IMR-90 (cell line): ENCODE measurements at regions not wholly inside any gene's neighbourhood (a gene's known extent, or its start where the extent isn't known, plus 50 kb on each side); places are given as distances from the start of the nearest gene placed in this dataset.

Experiments used
- ATAC-seq: fragments of 200-7000 bp; cut with Tn5 transposase; 2 replicates; pipeline ENCODE4 v1.9.1; 2020; ENCODE audit warnings: low read depth, mild to moderate bottlenecking, moderate library complexity
- BruUV-seq: library from RNA; stranded (reverse); fragments of 400-500 nt; replicated peaks from 2 replicates; lab custom pipeline; 2021; lab: Mats Ljungman, UMichigan
- CTCF ChIA-PET: fragments of 300-600 bp; formaldehyde crosslinking; extraction: SDS; loops from one replicate; lab custom pipeline; 2021; ENCODE audit warnings: antibody characterized with exemption; lab: Yijun Ruan, JAX
- POLR2A ChIA-PET: fragments of 300-600 bp; sonication (Branson Sonifier 250); formaldehyde crosslinking; loops from one replicate; lab custom pipeline; 2022; ENCODE audit warnings: antibody characterized with exemption; ENCODE audit not compliant: unreplicated experiment; lab: Charles Lee
- DNase-seq: peaks from one replicate; pipeline ENCODE4 v3.0.0; 2013
- H2AFZ ChIP-seq: replicated peaks from 2 replicates; pipeline ENCODE3; 2013; ENCODE audit warnings: low read length, mild to moderate bottlenecking; ENCODE audit not compliant: poor library complexity
- H2AK5ac ChIP-seq: 2 replicates; pipeline ENCODE4 v1.6.1; 2013; ENCODE audit warnings: low read depth, low read length, inconsistent platforms
- H2AK9ac ChIP-seq: replicated peaks from 2 replicates; pipeline ENCODE3; 2013; ENCODE audit warnings: mild to moderate bottlenecking, low read depth, low read length, moderate library complexity; ENCODE audit not compliant: poor library complexity
- H2BK120ac ChIP-seq: 2 replicates; pipeline ENCODE4 v1.6.1; 2013; ENCODE audit warnings: low read depth, low read length, inconsistent platforms
- H2BK15ac ChIP-seq: 3 replicates; pipeline ENCODE4 v1.6.1; 2013; ENCODE audit warnings: low read depth, low read length, inconsistent platforms
- H2BK20ac ChIP-seq: 2 replicates; pipeline ENCODE4 v1.6.1; 2013; ENCODE audit warnings: low read depth, mild to moderate bottlenecking, inconsistent platforms, low read length, moderate library complexity
- H2BK5ac ChIP-seq: 2 replicates; pipeline ENCODE4 v1.6.1; 2013; ENCODE audit warnings: mild to moderate bottlenecking, low read depth, low read length, inconsistent platforms; ENCODE audit not compliant: poor library complexity, severe bottlenecking
- H3K14ac ChIP-seq: replicated peaks from 2 replicates; pipeline ENCODE4 v1.6.1; 2013; ENCODE audit warnings: low read depth, low read length, inconsistent platforms
- H3K18ac ChIP-seq: 2 replicates; pipeline ENCODE4 v1.6.1; 2013; ENCODE audit warnings: low read depth, low read length, control low read depth
- H3K23ac ChIP-seq: 2 replicates; pipeline ENCODE4 v1.6.1; 2013; ENCODE audit warnings: low read depth, low read length, inconsistent platforms
- H3K27ac ChIP-seq: 2 replicates; pipeline ENCODE4 v1.5.1; 2013; ENCODE audit warnings: mild to moderate bottlenecking, control low read depth, low read length; ENCODE audit not compliant: insufficient read depth
- H3K27me3 ChIP-seq: 2 replicates; pipeline ENCODE4 v1.6.1; 2013; ENCODE audit warnings: low read length; ENCODE audit not compliant: control insufficient read depth, insufficient read depth
- H3K36me3 ChIP-seq: 2 replicates; pipeline ENCODE4 v1.6.1; 2013; ENCODE audit warnings: low read length, mixed read lengths; ENCODE audit not compliant: control insufficient read depth, insufficient read depth
- H3K4ac ChIP-seq: 2 replicates; pipeline ENCODE4 v1.6.1; 2013; ENCODE audit warnings: low read depth, low read length, inconsistent platforms
- H3K4me1 ChIP-seq: 2 replicates; pipeline ENCODE4 v1.6.1; 2013; ENCODE audit warnings: low read length, mixed read lengths; ENCODE audit not compliant: control insufficient read depth, insufficient read depth
- H3K4me2 ChIP-seq: 2 replicates; pipeline ENCODE4 v1.6.1; 2013; ENCODE audit warnings: low read depth, mild to moderate bottlenecking, control low read depth, low read length, moderate library complexity
- H3K4me3 ChIP-seq: 2 replicates; pipeline ENCODE4 v1.5.1; 2013; ENCODE audit warnings: low read depth, mild to moderate bottlenecking, control low read depth, low read length, moderate library complexity; ENCODE audit not compliant: insufficient read depth
- H3K56ac ChIP-seq: 2 replicates; pipeline ENCODE4 v1.6.1; 2013; ENCODE audit warnings: low read length, inconsistent platforms; ENCODE audit not compliant: insufficient read depth; ENCODE audit errors: extremely low read depth
- H3K79me1 ChIP-seq, 2 experiments: 2 replicates each; pipeline ENCODE4 v1.6.1; 2013; ENCODE audit warnings: low read length in 2 of 2, inconsistent platforms in 1 of 2, low read depth in 1 of 2
- H3K9ac ChIP-seq: 2 replicates; pipeline ENCODE4 v1.6.1; 2013; ENCODE audit warnings: low read depth, low read length, control low read depth
- H3K9me1 ChIP-seq: 2 replicates; pipeline ENCODE4 v1.6.1; 2013; ENCODE audit warnings: low read length, inconsistent platforms; ENCODE audit not compliant: insufficient read depth
- H3K9me3 ChIP-seq: 2 replicates; pipeline ENCODE4 v1.6.1; 2013; ENCODE audit warnings: low read length; ENCODE audit not compliant: control insufficient read depth, insufficient read depth
- H4K20me1 ChIP-seq: 2 replicates; pipeline ENCODE4 v1.6.1; 2013; ENCODE audit warnings: low read length, inconsistent platforms; ENCODE audit not compliant: insufficient read depth
- H4K5ac ChIP-seq: 2 replicates; pipeline ENCODE4 v1.6.1; 2013; ENCODE audit warnings: mild to moderate bottlenecking, low read depth, low read length, control low read depth
- H4K8ac ChIP-seq, 2 experiments: 2 replicates each; pipeline ENCODE4 v1.6.1; 2013; ENCODE audit warnings: low read depth in 2 of 2, low read length in 2 of 2, control low read depth in 1 of 2, inconsistent platforms in 1 of 2
- H4K91ac ChIP-seq: 2 replicates; pipeline ENCODE4 v1.6.1; 2013; ENCODE audit warnings: low read depth, low read length, inconsistent platforms; ENCODE audit not compliant: insufficient read depth
- CEBPB ChIP-seq: IDR thresholded peaks from 2 replicates; pipeline ENCODE4 v1.6.1; 2012; ENCODE audit warnings: low read depth, low read length, improper control_type of control experiment
- CTCF ChIP-seq: conservative IDR thresholded peaks from 2 replicates; pipeline ENCODE4 v1.5.1; 2012; ENCODE audit warnings: mild to moderate bottlenecking, low read depth, low read length, improper control_type of control experiment
- MAFK ChIP-seq: IDR thresholded peaks from 2 replicates; pipeline ENCODE4 v1.6.1; 2012; ENCODE audit warnings: low read depth, low read length, improper control_type of control experiment
- MAZ ChIP-seq: IDR thresholded peaks from 2 replicates; pipeline ENCODE4 v1.6.1; 2012; ENCODE audit warnings: low read depth, mild to moderate bottlenecking, low read length, improper control_type of control experiment, moderate library complexity, borderline replicate concordance
- MXI1 ChIP-seq: IDR thresholded peaks from 2 replicates; pipeline ENCODE4 v1.6.1; 2012; ENCODE audit warnings: low read depth, mild to moderate bottlenecking, low read length, moderate library complexity, borderline replicate concordance
- POLR2A ChIP-seq: IDR thresholded peaks from 2 replicates; pipeline ENCODE4 v1.6.1; 2012; ENCODE audit warnings: mild to moderate bottlenecking, low read depth, low read length
- RCOR1 ChIP-seq: IDR thresholded peaks from 2 replicates; pipeline ENCODE4 v1.6.1; 2012; ENCODE audit warnings: mild to moderate bottlenecking, low read length, improper control_type of control experiment; ENCODE audit not compliant: insufficient replicate concordance
- RFX5 ChIP-seq: IDR thresholded peaks from 2 replicates; pipeline ENCODE4 v1.8.0; 2012; ENCODE audit warnings: low read depth, mild to moderate bottlenecking, low read length, moderate library complexity
- USF2 ChIP-seq: fragments of 150-350 bp; IDR thresholded peaks from 2 replicates; pipeline ENCODE4 v1.6.1; 2017; ENCODE audit warnings: mild to moderate bottlenecking, antibody characterized with exemption, low read length, low read depth
- WGBS, 2 experiments: methylation state at CpG; one replicate each; pipeline versions ENCODE4 v1.1.5 to v1.1.7; 2013; ENCODE audit warnings: missing lambda C conversion rate in 2 of 2; ENCODE audit not compliant: insufficient read length in 1 of 2; ENCODE audit errors: extremely low coverage in 2 of 2; 5-methylcytosine and 5-hydroxymethylcytosine counted together
- dilution Hi-C: fragments of 300-500 bp; cut with HindIII; formaldehyde crosslinking; loops from one replicate; pipeline ENCODE4 v1.14.3; 2018; ENCODE audit warnings: low sequenced_read_pairs; ENCODE audit not compliant: unreplicated experiment
- in situ Hi-C: fragments of 300-500 bp; cut with MboI; formaldehyde crosslinking; loops from 3 replicates; pipeline ENCODE4 v1.14.3; 2019; ENCODE audit warnings: low sequenced_read_pairs, inconsistent platforms, mixed read lengths
- intact Hi-C: fragments of 100-400 bp; cut with micrococcal nuclease; formaldehyde crosslinking; loops from 2 replicates; pipeline ENCODE4 v1.10.0; 2022

GRCh38 chr7:25632616-25633015 is 404.3 kb upstream of the NPVF start:
- WGBS, 2 experiments = no CpG with 5 or more reads among the region's 5 CpGs
- ATAC-seq (no peak), DNase-seq (no peak)
- CTCF ChIA-PET = no interaction called here
- POLR2A ChIA-PET = no interaction called here
- intact Hi-C loops (no loop called here), dilution Hi-C loops (no loop called here), in situ Hi-C loops (no loop called here)
- Histone ChIP-seq H2AK9ac (no peak overlapping the region), H3K9me1 (no peaks in the 10 kb centered on the region), H2BK5ac (no peak overlapping the region), H3K36me3 (no peaks in the 10 kb centered on the region), H4K20me1 (no peaks in the 10 kb centered on the region), H3K9ac (no peak overlapping the region), H4K91ac (no peak overlapping the region), H2BK15ac (no peak overlapping the region), H3K23ac (no peak overlapping the region), H3K18ac (no peak overlapping the region), H3K4ac (no peak overlapping the region), H3K27me3 (no peaks in the 10 kb centered on the region), H3K4me2 (no peak overlapping the region), H3K56ac (no peak overlapping the region), H3K9me3 (no peaks in the 10 kb centered on the region), H2BK20ac (no peak overlapping the region), H3K4me1 (no peaks in the 10 kb centered on the region), H4K5ac (no peak overlapping the region), H2AFZ (no peak overlapping the region), H2AK5ac (no peak overlapping the region), H3K27ac (no peak overlapping the region), H3K4me3 (no peak overlapping the region), H4K8ac (no peak overlapping the region), H2BK120ac (no peak overlapping the region), H3K14ac (no peak overlapping the region), H3K79me1 (no peaks in the 10 kb centered on the region)
- TF ChIP-seq USF2 (no peak), POLR2A (no peak), CTCF (no peak), MXI1 (no peak), RCOR1 (no peak), RFX5 (no peak), CEBPB (no peak), MAFK (no peak), MAZ (no peak)
- BruUV-seq = no TSS peak
